HG03066 (cell line): ENCODE measurements at regions not wholly inside any gene's neighbourhood (a gene's known extent, or its start where the extent isn't known, plus 50 kb on each side); places are given as distances from the start of the nearest gene placed in this dataset.

ENCODE experiments used
- ATAC-seq: cut with Tn5 transposase; IDR thresholded peaks from one replicate; pipeline ENCODE4 v1.9.1; 2021; ENCODE audit warnings: low read depth; ENCODE audit not compliant: unreplicated experiment

- no peak for ATAC-seq
Measured at GRCh38 chr6:144710207-144710606, 425.1 kb downstream of the UTRN start.

- ATAC-seq: no peak
Measured at GRCh38 chr6:144711661-144712060, 426.5 kb downstream of the UTRN start.

- no peak for ATAC-seq
Measured at GRCh38 chr6:144712541-144712940, 427.4 kb downstream of the UTRN start.

GRCh38 chr6:144714021-144714712, 429.0 kb downstream of the UTRN start:
- no peak for ATAC-seq

GRCh38 chr6:144715344-144715743, 430.2 kb downstream of the UTRN start:
- no peak for ATAC-seq

- no peak for ATAC-seq
Measured at GRCh38 chr6:144718431-144718830, 433.3 kb downstream of the UTRN start.

- no peak for ATAC-seq
Measured at GRCh38 chr6:144721232-144721631, 436.1 kb downstream of the UTRN start.

- no peak for ATAC-seq
Measured at GRCh38 chr6:144722154-144722737, 437.1 kb downstream of the UTRN start.

GRCh38 chr6:144722925-144723324, 437.8 kb downstream of the UTRN start:
- ATAC-seq: no peak

GRCh38 chr6:144723431-144723830, 438.3 kb downstream of the UTRN start:
- no peak for ATAC-seq

- no peak for ATAC-seq
Measured at GRCh38 chr6:144724818-144725217, 439.7 kb downstream of the UTRN start.

GRCh38 chr6:144725736-144726522, 440.8 kb downstream of the UTRN start:
- peak; percentile 83 for ATAC-seq

GRCh38 chr6:144728804-144729203, 443.7 kb downstream of the UTRN start:
- ATAC-seq: no peak

GRCh38 chr6:144729502-144729901, 444.4 kb downstream of the UTRN start:
- ATAC-seq: peak; percentile 51

- ATAC-seq: no peak
Measured at GRCh38 chr6:144730088-144730645, 445.0 kb downstream of the UTRN start.

GRCh38 chr6:144731229-144731628, 446.1 kb downstream of the UTRN start:
- no peak for ATAC-seq

- ATAC-seq: no peak
Measured at GRCh38 chr6:144736763-144737162, 451.6 kb downstream of the UTRN start.

GRCh38 chr6:144737998-144738397, 452.9 kb downstream of the UTRN start:
- no peak for ATAC-seq

- no peak for ATAC-seq
Measured at GRCh38 chr6:144739873-144740272, 454.7 kb downstream of the UTRN start.

GRCh38 chr6:144741659-144742058, 456.5 kb downstream of the UTRN start:
- ATAC-seq: no peak

- no peak for ATAC-seq
Measured at GRCh38 chr6:144742779-144743178, 457.6 kb downstream of the UTRN start.
